ENCODE measurements at regions not wholly inside any gene's neighbourhood (a gene's known extent, or its start where the extent isn't known, plus 50 kb on each side); places are given as distances from the start of the nearest gene placed in this dataset.

GRCh38 chr11:38562562-38562961 lies 1964.5 kb upstream of the RAG2 start:
- no peaks in the 10 kb centered on the region for H3K4me1 ChIP-seq (replicated peaks)
- no peak overlapping the region for H3K4me3 ChIP-seq
- H3K9me3 ChIP-seq, result no peaks in the 10 kb centered on the region
- H3K36me3 ChIP-seq, result no peaks in the 10 kb centered on the region
- DNase-seq (ENCODE audit: low spot score), result no peak
- 30% methylated on average over 3 of the region's 3 CpGs for WGBS
- no peaks in the 10 kb centered on the region for H3K27me3 ChIP-seq (replicated peaks; ENCODE audit: insufficient read depth)
- H3K27ac ChIP-seq, result no peak overlapping the region
- intact Hi-C loops (cut with DNase I), result no loop called here
- no peak for TF ChIP-seq CTCF (IDR thresholded peaks at IDR 0.05)
- no peak for TF ChIP-seq POLR2A (IDR thresholded peaks at IDR 0.05)
- TF ChIP-seq POLR2AphosphoS5 (IDR thresholded peaks at IDR 0.05), result no peak

- TF ChIP-seq POLR2AphosphoS5 (IDR thresholded peaks at IDR 0.05) (no peak), CTCF (IDR thresholded peaks at IDR 0.05) (no peak), POLR2A (IDR thresholded peaks at IDR 0.05) (no peak)
- WGBS, result 46% methylated on average over 2 of the region's 2 CpGs
- Histone ChIP-seq H3K9me3 (no peaks in the 10 kb centered on the region), H3K27me3 (replicated peaks; ENCODE audit: insufficient read depth) (no peaks in the 10 kb centered on the region), H3K4me1 (replicated peaks) (no peaks in the 10 kb centered on the region), H3K4me3 (no peak overlapping the region), H3K27ac (no peak overlapping the region), H3K36me3 (no peaks in the 10 kb centered on the region)
- intact Hi-C loops (cut with DNase I), result no loop called here
- DNase-seq (ENCODE audit: low spot score), result no peak
Measured at GRCh38 chr11:38553148-38553547, 1955.1 kb upstream of the RAG2 start.

- TF ChIP-seq POLR2AphosphoS5 (IDR thresholded peaks at IDR 0.05) (no peak), POLR2A (IDR thresholded peaks at IDR 0.05) (no peak), CTCF (IDR thresholded peaks at IDR 0.05) (no peak)
- no peak overlapping the region for H3K27ac ChIP-seq
- no peak overlapping the region for H3K4me3 ChIP-seq
- WGBS, result 25% methylated on average over 1 of the region's 1 CpG
- intact Hi-C loops (cut with DNase I), result no loop called here
- H3K9me3 ChIP-seq, result no peaks in the 10 kb centered on the region
- H3K4me1 ChIP-seq (replicated peaks), result no peaks in the 10 kb centered on the region
- no peak for DNase-seq (ENCODE audit: low spot score)
- H3K36me3 ChIP-seq, result no peaks in the 10 kb centered on the region
- H3K27me3 ChIP-seq (replicated peaks; ENCODE audit: insufficient read depth), result no peaks in the 10 kb centered on the region
Measured at GRCh38 chr11:38547462-38547861, 1949.4 kb upstream of the RAG2 start.

- H3K4me3 ChIP-seq, result no peak overlapping the region
- 63% methylated on average over 3 of the region's 3 CpGs for WGBS
- no peak for TF ChIP-seq CTCF (IDR thresholded peaks at IDR 0.05)
- TF ChIP-seq POLR2A (IDR thresholded peaks at IDR 0.05), result no peak
- TF ChIP-seq POLR2AphosphoS5 (IDR thresholded peaks at IDR 0.05), result no peak
- intact Hi-C loops (cut with DNase I), result no loop called here
- no peak overlapping the region for H3K27ac ChIP-seq
- no peaks in the 10 kb centered on the region for H3K9me3 ChIP-seq
- H3K27me3 ChIP-seq (replicated peaks; ENCODE audit: insufficient read depth), result no peaks in the 10 kb centered on the region
- no peak for DNase-seq (ENCODE audit: low spot score)
- H3K4me1 ChIP-seq (replicated peaks), result no peaks in the 10 kb centered on the region
- H3K36me3 ChIP-seq, result no peaks in the 10 kb centered on the region
Measured at GRCh38 chr11:38543986-38544385, 1946.0 kb upstream of the RAG2 start.

GRCh38 chr11:38543311-38543710 lies 1945.3 kb upstream of the RAG2 start:
- intact Hi-C loops (cut with DNase I), result no loop called here
- no peaks in the 10 kb centered on the region for H3K27me3 ChIP-seq (replicated peaks; ENCODE audit: insufficient read depth)
- no peaks in the 10 kb centered on the region for H3K9me3 ChIP-seq
- H3K4me3 ChIP-seq, result no peak overlapping the region
- H3K4me1 ChIP-seq (replicated peaks), result no peaks in the 10 kb centered on the region
- no peak overlapping the region for H3K27ac ChIP-seq
- no peak for DNase-seq (ENCODE audit: low spot score)
- H3K36me3 ChIP-seq, result no peaks in the 10 kb centered on the region
- 73% methylated on average over 1 of the region's 1 CpG for WGBS
- TF ChIP-seq POLR2A (IDR thresholded peaks at IDR 0.05) (no peak), CTCF (IDR thresholded peaks at IDR 0.05) (no peak), POLR2AphosphoS5 (IDR thresholded peaks at IDR 0.05) (no peak)
